Glutamatergic neuron (in vitro differentiated cells): ENCODE measurements at regions not wholly inside any gene's neighbourhood (a gene's known extent, or its start where the extent isn't known, plus 50 kb on each side); places are given as distances from the start of the nearest gene placed in this dataset.

Experiments
- DNase-seq: peaks from one replicate; pipeline ENCODE4 v3.0.0; 2022
- H3K27ac Mint-ChIP-seq: one replicate; pipeline ENCODE4 v1.8.0; 2020; ENCODE audit warnings: mild to moderate bottlenecking, mixed read lengths, inconsistent platforms; ENCODE audit not compliant: unreplicated experiment
- H3K27me3 Mint-ChIP-seq: one replicate; pipeline ENCODE4 v1.8.0; 2020; ENCODE audit warnings: mild to moderate bottlenecking, moderate library complexity, mixed read lengths, inconsistent platforms; ENCODE audit not compliant: unreplicated experiment
- H3K36me3 Mint-ChIP-seq: one replicate; pipeline ENCODE4 v1.8.0; 2020; ENCODE audit warnings: mild to moderate bottlenecking, mixed read lengths, inconsistent platforms; ENCODE audit not compliant: unreplicated experiment
- H3K4me1 Mint-ChIP-seq: one replicate; pipeline ENCODE4 v1.8.0; 2020; ENCODE audit warnings: mild to moderate bottlenecking, low read depth, mixed read lengths, inconsistent platforms; ENCODE audit not compliant: unreplicated experiment
- H3K4me3 Mint-ChIP-seq: one replicate; pipeline ENCODE4 v1.8.0; 2020; ENCODE audit warnings: mild to moderate bottlenecking, mixed read lengths, inconsistent platforms; ENCODE audit not compliant: unreplicated experiment
- H3K9me3 Mint-ChIP-seq: one replicate; pipeline ENCODE4 v1.8.0; 2020; ENCODE audit warnings: mild to moderate bottlenecking, moderate library complexity, mixed read lengths, inconsistent platforms; ENCODE audit not compliant: unreplicated experiment
- CTCF ChIP-seq: fragments of 200-600 bp; sonication (generic); IDR thresholded peaks from one replicate; pipeline ENCODE4 v1.5.0; 2021; ENCODE audit not compliant: partially characterized antibody, unreplicated experiment

- no peak for TF ChIP-seq CTCF
- DNase-seq: no peak
- Mint-ChIP-seq H3K4me1 (no peaks in the 10 kb centered on the region), H3K27ac (no peak overlapping the region), H3K9me3 (peaks cover 2% of the 10 kb centered on the region), H3K27me3 (peaks cover 1% of the 10 kb centered on the region), H3K4me3 (no peak overlapping the region), H3K36me3 (no peaks in the 10 kb centered on the region)
Measured at GRCh38 chr10:33735464-33735923, 401.0 kb upstream of the NRP1 start.

- no peak overlapping the region for H3K27ac Mint-ChIP-seq
- H3K4me1 Mint-ChIP-seq: peaks cover 3% of the 10 kb centered on the region
- no peak for TF ChIP-seq CTCF
- no peak for DNase-seq
- H3K36me3 Mint-ChIP-seq: no peaks in the 10 kb centered on the region
- no peak overlapping the region for H3K4me3 Mint-ChIP-seq
- peaks cover 1% of the 10 kb centered on the region for H3K27me3 Mint-ChIP-seq
- H3K9me3 Mint-ChIP-seq: peaks cover 2% of the 10 kb centered on the region
Measured at GRCh38 chr10:33734393-33735155, 400.1 kb upstream of the NRP1 start.

- Mint-ChIP-seq H3K27me3 (peaks cover 1% of the 10 kb centered on the region), H3K4me3 (no peak overlapping the region), H3K36me3 (peaks cover 6% of the 10 kb centered on the region), H3K4me1 (peaks cover 3% of the 10 kb centered on the region), H3K27ac (no peak overlapping the region), H3K9me3 (peaks cover 5% of the 10 kb centered on the region)
- no peak for TF ChIP-seq CTCF
- no peak for DNase-seq
Measured at GRCh38 chr10:33733058-33733457, 398.6 kb upstream of the NRP1 start.

GRCh38 chr10:33732161-33732680, 397.8 kb upstream of the NRP1 start:
- no peak for TF ChIP-seq CTCF
- Mint-ChIP-seq H3K27me3 (peaks cover 1% of the 10 kb centered on the region), H3K27ac (no peak overlapping the region), H3K4me1 (peaks cover 3% of the 10 kb centered on the region), H3K4me3 (no peak overlapping the region), H3K9me3 (peaks cover 3% of the 10 kb centered on the region), H3K36me3 (peaks cover 6% of the 10 kb centered on the region)
- no peak for DNase-seq

- Mint-ChIP-seq H3K4me3 (no peak overlapping the region), H3K27me3 (peaks cover 3% of the 10 kb centered on the region), H3K27ac (no peak overlapping the region), H3K36me3 (peaks cover 6% of the 10 kb centered on the region), H3K4me1 (peaks cover 3% of the 10 kb centered on the region), H3K9me3 (peaks cover 3% of the 10 kb centered on the region)
- no peak for TF ChIP-seq CTCF
- no peak for DNase-seq
Measured at GRCh38 chr10:33731322-33731721, 396.9 kb upstream of the NRP1 start.
